ENCODE measurements at regions not wholly inside any gene's neighbourhood (a gene's known extent, or its start where the extent isn't known, plus 50 kb on each side); places are given as distances from the start of the nearest gene placed in this dataset.

DNA sequence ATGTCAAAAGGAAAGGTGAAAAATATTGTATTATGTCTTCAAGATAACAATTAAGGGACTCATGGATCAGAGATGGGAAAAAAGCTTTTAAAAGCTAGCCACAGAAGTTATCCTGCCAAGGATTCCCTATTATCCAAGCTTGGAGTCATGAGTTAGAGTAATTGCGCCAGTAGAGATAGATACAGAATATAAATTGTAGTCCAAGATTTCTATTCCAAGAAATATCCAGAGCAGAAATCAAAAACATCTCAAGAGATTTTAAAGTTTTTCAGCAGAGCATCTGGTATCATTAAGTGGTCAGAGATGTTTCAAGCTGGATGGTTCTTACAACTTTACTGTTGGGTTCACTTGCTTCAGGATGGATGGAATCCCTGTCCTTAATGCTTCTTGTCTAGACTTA is 186.7 kb downstream of the PCDH18 start:
- TF ChIP-seq POLR2A (IDR thresholded peaks at IDR 0.05; ENCODE audit: low read length), result no peak
- no peak for TF ChIP-seq GATA1 (IDR thresholded peaks at IDR 0.05; ENCODE audit: low read depth, low read length)

Data from erythroblast (primary cell).